PC-3 (cell line): ENCODE measurements at regions not wholly inside any gene's neighbourhood (a gene's known extent, or its start where the extent isn't known, plus 50 kb on each side); places are given as distances from the start of the nearest gene placed in this dataset.

ENCODE experiments used
- EZH2 ChIP-seq: fragments of 300-600 bp; sonication (generic); IDR thresholded peaks from one replicate; pipeline ENCODE4 v1.6.1; 2017; ENCODE audit warnings: antibody characterized with exemption, mild to moderate bottlenecking, low read length; ENCODE audit not compliant: unreplicated experiment
- EZH2phosphoT487 ChIP-seq: fragments of 300-600 bp; sonication (generic); IDR thresholded peaks from 2 replicates; pipeline ENCODE4 v1.6.1; 2018; ENCODE audit warnings: mild to moderate bottlenecking, antibody characterized with exemption, low read length, borderline replicate concordance
- TF ChIP-seq, protein P1 (sequence below): fragments of 300-600 bp; sonication (generic); conservative IDR thresholded peaks from 2 replicates; pipeline ENCODE4 v1.5.1; 2017; ENCODE audit warnings: antibody characterized with exemption, low read depth, mild to moderate bottlenecking, low read length

DNA sequence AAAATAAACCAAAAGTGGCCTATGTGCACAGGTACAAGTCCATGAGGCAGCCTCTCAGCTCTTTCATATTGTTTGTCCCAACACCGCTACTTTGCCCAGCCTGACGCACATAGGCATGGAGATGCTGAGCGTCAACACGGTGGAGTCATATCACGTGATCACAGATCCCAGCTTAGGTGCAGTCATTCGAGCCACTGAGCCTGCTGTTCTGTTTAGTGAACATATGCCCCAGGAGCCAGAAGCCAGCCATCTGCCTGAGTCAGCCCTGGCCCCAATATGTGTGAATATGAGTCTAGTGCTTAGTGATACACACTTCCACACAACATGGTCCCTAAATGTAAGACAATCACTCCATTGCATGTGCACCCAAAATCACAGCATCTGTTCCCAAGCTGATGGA, 88.2 kb upstream of the LCLAT1 start:
- TF ChIP-seq, protein P1, sequence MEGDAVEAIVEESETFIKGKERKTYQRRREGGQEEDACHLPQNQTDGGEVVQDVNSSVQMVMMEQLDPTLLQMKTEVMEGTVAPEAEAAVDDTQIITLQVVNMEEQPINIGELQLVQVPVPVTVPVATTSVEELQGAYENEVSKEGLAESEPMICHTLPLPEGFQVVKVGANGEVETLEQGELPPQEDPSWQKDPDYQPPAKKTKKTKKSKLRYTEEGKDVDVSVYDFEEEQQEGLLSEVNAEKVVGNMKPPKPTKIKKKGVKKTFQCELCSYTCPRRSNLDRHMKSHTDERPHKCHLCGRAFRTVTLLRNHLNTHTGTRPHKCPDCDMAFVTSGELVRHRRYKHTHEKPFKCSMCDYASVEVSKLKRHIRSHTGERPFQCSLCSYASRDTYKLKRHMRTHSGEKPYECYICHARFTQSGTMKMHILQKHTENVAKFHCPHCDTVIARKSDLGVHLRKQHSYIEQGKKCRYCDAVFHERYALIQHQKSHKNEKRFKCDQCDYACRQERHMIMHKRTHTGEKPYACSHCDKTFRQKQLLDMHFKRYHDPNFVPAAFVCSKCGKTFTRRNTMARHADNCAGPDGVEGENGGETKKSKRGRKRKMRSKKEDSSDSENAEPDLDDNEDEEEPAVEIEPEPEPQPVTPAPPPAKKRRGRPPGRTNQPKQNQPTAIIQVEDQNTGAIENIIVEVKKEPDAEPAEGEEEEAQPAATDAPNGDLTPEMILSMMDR: no peak
- TF ChIP-seq EZH2 (no peak), EZH2phosphoT487 (no peak)
